ENCODE measurements at regions not wholly inside any gene's neighbourhood (a gene's known extent, or its start where the extent isn't known, plus 50 kb on each side); places are given as distances from the start of the nearest gene placed in this dataset.

- no peak for DNase-seq (ENCODE audit: low spot score)
Observed at GRCh38 chr14:49971156-49972130, 78.6 kb downstream of the ARF6 start.

GRCh38 chr14:49972131-49972671, 79.3 kb downstream of the ARF6 start:
- DNase-seq (ENCODE audit: low spot score) = no peak

GRCh38 chr14:49972823-49973222, 79.9 kb downstream of the ARF6 start:
- DNase-seq (ENCODE audit: low spot score) = no peak

- DNase-seq (ENCODE audit: low spot score) = no peak
Observed at GRCh38 chr14:49975276-49975675, 82.4 kb downstream of the ARF6 start.

GRCh38 chr14:49975799-49976198, 82.9 kb downstream of the ARF6 start:
- DNase-seq (ENCODE audit: low spot score) = no peak

- no peak for DNase-seq (ENCODE audit: low spot score)
Observed at GRCh38 chr14:49977126-49977841, 84.4 kb downstream of the ARF6 start.

GRCh38 chr14:49980027-49980426, 87.1 kb downstream of the ARF6 start:
- DNase-seq (ENCODE audit: low spot score) = no peak

GRCh38 chr14:49982082-49982481, 89.2 kb downstream of the ARF6 start:
- DNase-seq (ENCODE audit: low spot score) = no peak

- no peak for DNase-seq (ENCODE audit: low spot score)
Observed at GRCh38 chr14:49982501-49982951, 89.6 kb downstream of the ARF6 start.

GRCh38 chr14:49984424-49984823, 91.5 kb downstream of the ARF6 start:
- DNase-seq (ENCODE audit: low spot score) = no peak

GRCh38 chr14:49986343-49987014, 93.6 kb downstream of the ARF6 start:
- no peak for DNase-seq (ENCODE audit: low spot score)

GRCh38 chr14:49988080-49988990, 95.5 kb downstream of the ARF6 start:
- DNase-seq (ENCODE audit: low spot score) = no peak

GRCh38 chr14:49989966-49990365, 97.1 kb downstream of the ARF6 start:
- DNase-seq (ENCODE audit: low spot score) = no peak

GRCh38 chr14:49991491-49991890, 98.6 kb downstream of the ARF6 start:
- DNase-seq (ENCODE audit: low spot score) = no peak

GRCh38 chr14:49992036-49992435, 99.2 kb downstream of the ARF6 start:
- DNase-seq (ENCODE audit: low spot score) = no peak

GRCh38 chr14:49992448-49992847, 99.6 kb downstream of the ARF6 start:
- DNase-seq (ENCODE audit: low spot score) = no peak

GRCh38 chr14:49992901-49993339, 100.0 kb downstream of the ARF6 start:
- DNase-seq (ENCODE audit: low spot score) = no peak

GRCh38 chr14:49993565-49993964, 100.7 kb downstream of the ARF6 start:
- no peak for DNase-seq (ENCODE audit: low spot score)

GRCh38 chr14:49994951-49995561, 102.2 kb downstream of the ARF6 start:
- no peak for DNase-seq (ENCODE audit: low spot score)

- DNase-seq (ENCODE audit: low spot score) = no peak
Observed at GRCh38 chr14:49997991-49998390, 105.1 kb downstream of the ARF6 start.

Data from hematopoietic multipotent progenitor cell treated with erythropoietin and hydrocortisone succinate and interleukin-3 and kit ligand, for 17 days (in vitro differentiated cells).